ENCODE measurements at regions not wholly inside any gene's neighbourhood (a gene's known extent, or its start where the extent isn't known, plus 50 kb on each side); places are given as distances from the start of the nearest gene placed in this dataset.

Small RNA genes in the stretch of these regions (small RNA-seq; reads per million reads assigned to genes)
- 0 reads per million in 6 experiments for gene AL662814.1
